Cardiac fibroblast (primary cell): ENCODE measurements at regions not wholly inside any gene's neighbourhood (a gene's known extent, or its start where the extent isn't known, plus 50 kb on each side); places are given as distances from the start of the nearest gene placed in this dataset.

ENCODE experiments used
- DNase-seq, 2 donors: peaks; one replicate each; pipeline versions ENCODE4 v3.0.0 to v3.0.0-alpha.2; 2010; ENCODE audit warnings: low read depth in 2 of 2
- H3K4me3 ChIP-seq, 2 donors: replicated peaks in 1 of 2; 1 replicate in 1 of 2; 2 replicates in 1 of 2; pipeline ENCODE4 v1.5.1; 2011; ENCODE audit warnings: low read depth in 2 of 2, low read length in 2 of 2, mild to moderate bottlenecking in 2 of 2, moderate library complexity in 1 of 2
- CTCF ChIP-seq: IDR thresholded peaks from one replicate; pipeline ENCODE4 v1.5.1; 2011; ENCODE audit warnings: low read depth, mild to moderate bottlenecking, low read length, inconsistent platforms

- no peak for TF ChIP-seq CTCF
- H3K4me3 ChIP-seq, result no peak overlapping the region
- no peak for DNase-seq
Measured at GRCh38 chr21:20108016-20108415, 890.2 kb upstream of the NCAM2 start.

GRCh38 chr21:20108976-20109540 lies 889.2 kb upstream of the NCAM2 start:
- no peak for TF ChIP-seq CTCF
- no peak for DNase-seq
- no peak overlapping the region for H3K4me3 ChIP-seq

GRCh38 chr21:20110368-20110767 lies 887.8 kb upstream of the NCAM2 start:
- H3K4me3 ChIP-seq, result no peak overlapping the region
- TF ChIP-seq CTCF, result no peak

DNA sequence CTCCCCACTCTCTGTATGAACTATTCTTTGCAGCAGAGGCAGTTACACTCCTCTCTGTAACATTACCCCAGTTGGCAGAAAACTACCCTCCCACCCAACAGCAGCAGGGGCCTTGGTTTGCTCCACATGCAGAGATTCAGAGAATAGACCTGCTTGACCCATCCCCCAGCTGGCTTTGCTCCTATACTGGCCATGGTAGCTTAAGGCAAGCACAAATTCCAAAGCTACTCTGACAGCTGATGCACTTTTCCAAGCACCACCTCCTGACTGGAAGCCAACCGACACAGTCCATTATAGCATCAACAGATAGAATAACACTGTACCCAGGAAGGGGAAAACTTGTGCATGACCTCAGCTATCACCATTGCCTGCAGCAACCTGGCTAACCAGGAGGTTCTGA lies 846.5 kb upstream of the NCAM2 start:
- H3K4me3 ChIP-seq, result no peak overlapping the region
- no peak for TF ChIP-seq CTCF
- no peak for DNase-seq

More at GRCh38 chr21:20110368-20110767, 887.8 kb upstream of the NCAM2 start:
- no peak for DNase-seq

- no peak for DNase-seq
- no peak for TF ChIP-seq CTCF
- H3K4me3 ChIP-seq, result no peak overlapping the region
Measured at GRCh38 chr21:20163167-20163566, 835.0 kb upstream of the NCAM2 start.

DNA sequence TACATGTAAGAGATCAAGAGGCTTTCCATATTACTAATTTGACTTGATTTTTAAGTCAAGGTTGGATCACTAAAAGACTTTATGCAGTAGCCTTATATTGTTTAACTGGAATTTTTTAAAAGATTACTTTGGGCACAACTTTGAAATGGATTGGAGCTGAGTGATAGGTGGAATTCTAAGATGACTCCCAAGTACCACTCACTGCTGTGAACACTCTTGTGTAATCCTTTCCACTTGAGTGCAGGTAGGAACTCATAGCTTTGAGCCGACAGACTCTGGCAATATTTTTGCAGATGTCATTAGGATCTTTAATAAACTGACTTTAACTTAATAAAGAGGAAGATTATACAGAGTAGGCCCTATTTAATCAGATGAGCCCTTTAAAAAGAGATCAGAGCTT lies 831.1 kb upstream of the NCAM2 start:
- H3K4me3 ChIP-seq, result no peak overlapping the region
- TF ChIP-seq CTCF, result no peak
- DNase-seq, result no peak
